ENCODE measurements at regions not wholly inside any gene's neighbourhood (a gene's known extent, or its start where the extent isn't known, plus 50 kb on each side); places are given as distances from the start of the nearest gene placed in this dataset.

DNA sequence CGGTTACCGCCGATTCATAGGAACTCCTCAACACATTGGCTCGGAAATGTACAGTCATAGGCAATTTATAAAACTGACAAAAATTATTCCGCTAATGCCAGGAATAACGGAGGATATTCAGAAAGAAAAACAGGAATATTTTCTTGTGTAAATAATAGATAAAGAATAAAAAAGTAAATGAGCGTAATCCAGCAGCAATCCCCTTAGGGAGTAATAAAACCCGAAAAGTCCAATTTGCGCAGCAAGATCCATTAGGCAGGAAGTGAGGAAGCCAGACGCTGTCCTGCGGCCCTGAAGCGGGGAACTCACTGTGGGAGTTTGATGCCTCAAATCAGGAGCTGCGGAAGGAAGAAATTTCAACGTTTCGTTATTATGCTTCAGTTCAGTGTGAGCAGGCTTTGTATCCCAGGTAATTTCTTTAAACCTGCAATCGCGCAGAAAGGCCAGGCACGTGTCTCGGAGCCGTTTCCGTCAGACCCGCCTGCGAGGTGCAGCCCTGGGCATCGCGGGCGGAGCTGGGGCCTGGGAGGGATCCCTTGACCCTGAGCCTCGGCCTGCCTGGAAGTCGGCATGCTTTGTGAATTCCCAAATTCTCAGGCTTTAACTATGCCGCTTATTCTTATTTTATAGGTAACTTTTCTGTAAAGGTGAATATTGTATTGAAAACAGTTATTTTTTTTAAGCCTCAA, 180.9 kb upstream of the ALKAL2 start:
- no peak for DNase-seq (ENCODE audit: extremely low spot score)
- ChIA-PET POLR2A (no interaction called here), CTCF (no interaction called here)
- TF ChIP-seq NFRKB (IDR thresholded peaks at IDR 0.05): no peak
- TF ChIP-seq BHLHE40 (IDR thresholded peaks at IDR 0.05; ENCODE audit: borderline replicate concordance): no peak
- no peak for TF ChIP-seq ZNF384 (IDR thresholded peaks at IDR 0.05)
- no peak for TF ChIP-seq FOXK2 (IDR thresholded peaks at IDR 0.05)
- TF ChIP-seq SUZ12 (IDR thresholded peaks at IDR 0.05): no peak
- no peak for TF ChIP-seq L3MBTL2 (conservative IDR thresholded peaks at IDR 0.05)
- TF ChIP-seq CTBP1 (IDR thresholded peaks at IDR 0.05; ENCODE audit: borderline replicate concordance): no peak
- TF ChIP-seq, protein P1, sequence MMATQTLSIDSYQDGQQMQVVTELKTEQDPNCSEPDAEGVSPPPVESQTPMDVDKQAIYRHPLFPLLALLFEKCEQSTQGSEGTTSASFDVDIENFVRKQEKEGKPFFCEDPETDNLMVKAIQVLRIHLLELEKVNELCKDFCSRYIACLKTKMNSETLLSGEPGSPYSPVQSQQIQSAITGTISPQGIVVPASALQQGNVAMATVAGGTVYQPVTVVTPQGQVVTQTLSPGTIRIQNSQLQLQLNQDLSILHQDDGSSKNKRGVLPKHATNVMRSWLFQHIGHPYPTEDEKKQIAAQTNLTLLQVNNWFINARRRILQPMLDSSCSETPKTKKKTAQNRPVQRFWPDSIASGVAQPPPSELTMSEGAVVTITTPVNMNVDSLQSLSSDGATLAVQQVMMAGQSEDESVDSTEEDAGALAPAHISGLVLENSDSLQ (IDR thresholded peaks at IDR 0.05): no peak
- no peak for TF ChIP-seq FOXA1 (IDR thresholded peaks at IDR 0.05)
- no peak for TF ChIP-seq SP1 (IDR thresholded peaks at IDR 0.05)
- no peak for TF ChIP-seq TARDBP (IDR thresholded peaks at IDR 0.05)
- TF ChIP-seq FOXM1 (IDR thresholded peaks at IDR 0.05; ENCODE audit: borderline replicate concordance): no peak
- no peak for TF ChIP-seq LEF1 (IDR thresholded peaks at IDR 0.05; ENCODE audit: borderline replicate concordance)
- TF ChIP-seq ELF4 (IDR thresholded peaks at IDR 0.05): no peak
- no peak for TF ChIP-seq ARNT (IDR thresholded peaks at IDR 0.05)

DNA sequence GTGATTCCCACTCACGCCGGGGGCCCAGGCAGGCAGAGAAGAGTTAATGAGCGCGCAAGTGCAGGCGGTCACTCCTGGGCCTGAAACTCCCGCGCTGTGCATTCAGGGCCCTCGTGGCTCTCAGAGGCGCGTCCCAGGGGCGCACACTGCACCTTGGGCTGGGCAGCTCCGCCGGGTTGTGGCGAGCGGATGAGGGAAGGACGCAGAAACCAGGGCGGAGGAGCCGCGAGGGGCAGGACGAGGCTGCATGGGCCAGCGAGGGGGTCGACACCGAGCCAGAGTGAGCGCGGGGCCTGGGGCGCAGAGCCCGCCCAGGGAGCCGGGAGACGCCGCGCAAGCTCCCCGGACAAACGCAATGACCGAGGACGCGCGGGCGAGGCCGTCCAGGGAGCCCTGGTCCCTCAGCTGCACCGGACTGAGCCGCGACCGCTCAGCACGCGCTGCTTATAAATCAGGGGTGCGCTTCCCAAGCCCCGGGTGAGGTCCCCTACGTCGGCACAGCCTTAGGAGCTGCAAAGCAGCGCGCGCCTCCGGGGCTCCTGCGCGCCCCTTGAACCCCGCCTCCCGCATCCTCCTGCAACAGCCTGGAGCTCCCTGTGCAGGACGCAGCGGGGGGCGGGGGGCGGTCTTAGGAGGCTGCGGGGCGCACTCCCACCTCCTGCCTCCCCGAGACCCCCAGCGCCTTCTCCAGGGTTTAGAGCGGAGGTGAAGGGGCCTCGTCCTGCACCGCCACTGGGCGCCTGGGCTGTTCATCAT, 180.2 kb upstream of the ALKAL2 start:
- no peak for TF ChIP-seq FOXM1 (IDR thresholded peaks at IDR 0.05; ENCODE audit: borderline replicate concordance)
- no peak for TF ChIP-seq SP1 (IDR thresholded peaks at IDR 0.05)
- no peak for TF ChIP-seq ARNT (IDR thresholded peaks at IDR 0.05)
- no peak for TF ChIP-seq CTBP1 (IDR thresholded peaks at IDR 0.05; ENCODE audit: borderline replicate concordance)
- no peak for TF ChIP-seq TARDBP (IDR thresholded peaks at IDR 0.05)
- TF ChIP-seq ELF4 (IDR thresholded peaks at IDR 0.05): no peak
- no peak for TF ChIP-seq SUZ12 (IDR thresholded peaks at IDR 0.05)
- TF ChIP-seq HDGF (IDR thresholded peaks at IDR 0.05; ENCODE audit: borderline replicate concordance): no peak
- no peak for DNase-seq (ENCODE audit: extremely low spot score)

DNA sequence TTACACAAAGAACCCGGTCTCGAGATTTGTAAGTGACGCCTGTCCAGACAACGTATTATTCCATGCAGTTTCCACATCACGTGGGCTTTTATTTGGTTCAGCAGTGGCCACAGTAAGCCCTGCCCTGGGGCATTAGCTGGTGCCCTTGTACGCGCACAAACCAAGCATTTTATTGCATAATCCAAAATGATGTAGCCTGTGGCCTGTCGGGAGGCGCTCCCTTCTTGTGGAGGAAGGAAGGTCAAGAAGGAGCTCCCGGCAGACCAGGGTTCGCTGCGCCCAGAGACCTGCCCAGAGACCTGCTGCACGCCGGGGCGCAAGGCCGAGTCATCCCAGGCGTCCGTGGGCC, 179.6 kb upstream of the ALKAL2 start:
- ChIA-PET POLR2A (no interaction called here), CTCF (no interaction called here)
- no peak for DNase-seq (ENCODE audit: extremely low spot score)
- TF ChIP-seq SUZ12 (IDR thresholded peaks at IDR 0.05): no peak
- TF ChIP-seq, protein P1 (IDR thresholded peaks at IDR 0.05): no peak
- no peak for TF ChIP-seq CTBP1 (IDR thresholded peaks at IDR 0.05; ENCODE audit: borderline replicate concordance)
- TF ChIP-seq FOXM1 (IDR thresholded peaks at IDR 0.05; ENCODE audit: borderline replicate concordance): no peak
- TF ChIP-seq BHLHE40 (IDR thresholded peaks at IDR 0.05; ENCODE audit: borderline replicate concordance): no peak
- no peak for TF ChIP-seq L3MBTL2 (conservative IDR thresholded peaks at IDR 0.05)
- no peak for TF ChIP-seq ELF4 (IDR thresholded peaks at IDR 0.05)
- no peak for TF ChIP-seq TARDBP (IDR thresholded peaks at IDR 0.05)
- no peak for TF ChIP-seq HDGF (IDR thresholded peaks at IDR 0.05; ENCODE audit: borderline replicate concordance)
- TF ChIP-seq LEF1 (IDR thresholded peaks at IDR 0.05; ENCODE audit: borderline replicate concordance): no peak
- no peak for TF ChIP-seq FOXA1 (IDR thresholded peaks at IDR 0.05)
- TF ChIP-seq ARNT (IDR thresholded peaks at IDR 0.05): no peak
- no peak for TF ChIP-seq FOXK2 (IDR thresholded peaks at IDR 0.05)
- no peak for TF ChIP-seq ZNF384 (IDR thresholded peaks at IDR 0.05)
- no peak for TF ChIP-seq NFRKB (IDR thresholded peaks at IDR 0.05)
- no peak for TF ChIP-seq SP1 (IDR thresholded peaks at IDR 0.05)

More for the DNA sequence above, 180.2 kb upstream of the ALKAL2 start:
- POLR2A ChIA-PET: no interaction called here
- CTCF ChIA-PET: no interaction called here

DNA sequence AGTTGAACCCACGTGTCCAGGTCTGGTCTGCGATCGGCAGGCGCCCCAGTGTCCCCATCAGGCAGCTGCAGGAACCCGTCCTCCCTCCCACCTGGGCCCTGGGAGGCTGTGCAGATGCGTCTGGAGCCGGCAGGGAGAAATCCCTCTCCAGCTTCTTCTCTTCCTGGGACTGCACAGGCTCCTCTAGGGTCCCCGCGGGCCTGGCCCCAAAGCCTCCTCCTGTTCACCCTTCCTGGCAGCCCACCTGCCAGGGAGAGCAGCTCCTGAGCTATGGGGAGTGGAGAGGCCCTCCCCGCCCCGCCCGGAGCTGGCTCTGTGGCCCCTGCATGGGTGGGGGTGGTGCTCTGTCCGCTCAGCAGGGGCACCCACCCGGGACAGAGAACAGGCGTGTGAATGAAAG, 179.2 kb upstream of the ALKAL2 start:
- DNase-seq (ENCODE audit: extremely low spot score): no peak
- POLR2A ChIA-PET: no interaction called here
- CTCF ChIA-PET: no interaction called here
- TF ChIP-seq L3MBTL2 (conservative IDR thresholded peaks at IDR 0.05) (no peak), ELF4 (IDR thresholded peaks at IDR 0.05) (no peak), ZNF384 (IDR thresholded peaks at IDR 0.05) (no peak), SP1 (IDR thresholded peaks at IDR 0.05) (no peak), LEF1 (IDR thresholded peaks at IDR 0.05; ENCODE audit: borderline replicate concordance) (no peak), FOXM1 (IDR thresholded peaks at IDR 0.05; ENCODE audit: borderline replicate concordance) (no peak), SUZ12 (IDR thresholded peaks at IDR 0.05) (no peak), CTBP1 (IDR thresholded peaks at IDR 0.05; ENCODE audit: borderline replicate concordance) (no peak), HDGF (IDR thresholded peaks at IDR 0.05; ENCODE audit: borderline replicate concordance) (no peak), FOXA1 (IDR thresholded peaks at IDR 0.05) (no peak), ARNT (IDR thresholded peaks at IDR 0.05) (no peak), BHLHE40 (IDR thresholded peaks at IDR 0.05; ENCODE audit: borderline replicate concordance) (no peak), TARDBP (IDR thresholded peaks at IDR 0.05) (no peak), NFRKB (IDR thresholded peaks at IDR 0.05) (no peak), FOXK2 (IDR thresholded peaks at IDR 0.05) (no peak)
- TF ChIP-seq, protein P1 (IDR thresholded peaks at IDR 0.05): no peak

DNA sequence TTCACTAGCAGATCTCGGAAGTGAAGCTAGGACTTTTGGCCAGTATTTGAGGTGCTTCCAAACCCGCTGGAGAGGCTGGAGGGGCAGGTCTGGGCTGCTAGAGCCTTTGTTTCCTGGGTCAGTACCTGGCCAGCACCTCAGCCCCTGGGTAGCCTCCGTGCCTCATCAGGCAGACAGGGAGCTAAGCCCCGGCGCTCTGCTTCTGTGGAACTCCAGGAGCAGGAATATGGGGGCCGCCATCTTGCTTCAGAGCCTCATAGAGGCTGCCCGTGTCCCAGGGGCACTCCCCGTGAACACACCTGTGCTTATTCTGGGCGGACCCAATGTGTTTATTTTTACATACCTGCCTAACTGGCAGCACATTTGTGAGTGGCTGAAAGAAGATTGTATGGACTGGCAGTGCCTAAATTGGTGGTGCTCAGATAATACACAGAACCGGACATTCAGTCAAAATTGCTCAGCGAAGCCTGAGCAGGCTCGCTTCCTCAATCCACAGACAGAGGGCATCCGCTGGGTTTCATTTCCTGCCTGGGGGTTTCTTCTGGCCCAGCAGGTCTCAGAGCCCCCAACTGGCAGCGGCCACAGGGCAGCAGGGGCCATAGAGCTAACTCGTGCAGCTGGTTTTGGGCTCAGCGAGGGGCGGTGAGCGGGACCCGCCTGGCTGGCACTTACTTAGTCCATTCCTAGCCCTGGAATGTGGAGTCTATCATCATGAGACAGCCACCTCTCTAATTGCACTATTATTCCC, 176.8 kb upstream of the ALKAL2 start:
- CTCF ChIA-PET: no interaction called here
- POLR2A ChIA-PET: no interaction called here
- DNase-seq (ENCODE audit: extremely low spot score): no peak
- no peak for TF ChIP-seq CTBP1 (IDR thresholded peaks at IDR 0.05; ENCODE audit: borderline replicate concordance)
- TF ChIP-seq ARNT (IDR thresholded peaks at IDR 0.05): no peak
- TF ChIP-seq LEF1 (IDR thresholded peaks at IDR 0.05; ENCODE audit: borderline replicate concordance): no peak
- TF ChIP-seq BHLHE40 (IDR thresholded peaks at IDR 0.05; ENCODE audit: borderline replicate concordance): no peak
- TF ChIP-seq FOXM1 (IDR thresholded peaks at IDR 0.05; ENCODE audit: borderline replicate concordance): no peak
- no peak for TF ChIP-seq ZNF384 (IDR thresholded peaks at IDR 0.05)
- no peak for TF ChIP-seq TARDBP (IDR thresholded peaks at IDR 0.05)
- TF ChIP-seq SP1 (IDR thresholded peaks at IDR 0.05): no peak
- TF ChIP-seq FOXA1 (IDR thresholded peaks at IDR 0.05): no peak
- no peak for TF ChIP-seq ELF4 (IDR thresholded peaks at IDR 0.05)

All from HEK293T (cell line).